ENCODE measurements at regions not wholly inside any gene's neighbourhood (a gene's known extent, or its start where the extent isn't known, plus 50 kb on each side); places are given as distances from the start of the nearest gene placed in this dataset.

DNA sequence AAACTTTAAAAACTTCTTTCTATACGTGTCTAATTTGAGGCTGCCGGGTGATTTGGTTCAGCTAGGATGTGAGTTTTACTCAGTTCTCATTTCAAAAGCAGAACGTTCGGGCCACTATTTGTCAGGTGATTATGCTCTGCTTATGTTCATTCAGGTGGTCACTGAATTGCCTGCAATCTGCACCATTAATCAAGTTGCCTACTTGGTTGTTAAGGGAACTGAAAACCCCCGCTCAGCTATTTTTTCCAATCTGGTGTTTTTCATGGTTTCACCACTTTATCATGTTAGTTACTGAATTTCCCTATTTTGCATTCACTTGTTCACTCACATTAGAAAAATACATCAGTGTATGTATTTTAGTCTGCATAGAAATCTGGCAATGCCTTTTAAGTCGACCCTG is 523.0 kb downstream of the CSNK1G3 start:
- TF ChIP-seq, protein P1, sequence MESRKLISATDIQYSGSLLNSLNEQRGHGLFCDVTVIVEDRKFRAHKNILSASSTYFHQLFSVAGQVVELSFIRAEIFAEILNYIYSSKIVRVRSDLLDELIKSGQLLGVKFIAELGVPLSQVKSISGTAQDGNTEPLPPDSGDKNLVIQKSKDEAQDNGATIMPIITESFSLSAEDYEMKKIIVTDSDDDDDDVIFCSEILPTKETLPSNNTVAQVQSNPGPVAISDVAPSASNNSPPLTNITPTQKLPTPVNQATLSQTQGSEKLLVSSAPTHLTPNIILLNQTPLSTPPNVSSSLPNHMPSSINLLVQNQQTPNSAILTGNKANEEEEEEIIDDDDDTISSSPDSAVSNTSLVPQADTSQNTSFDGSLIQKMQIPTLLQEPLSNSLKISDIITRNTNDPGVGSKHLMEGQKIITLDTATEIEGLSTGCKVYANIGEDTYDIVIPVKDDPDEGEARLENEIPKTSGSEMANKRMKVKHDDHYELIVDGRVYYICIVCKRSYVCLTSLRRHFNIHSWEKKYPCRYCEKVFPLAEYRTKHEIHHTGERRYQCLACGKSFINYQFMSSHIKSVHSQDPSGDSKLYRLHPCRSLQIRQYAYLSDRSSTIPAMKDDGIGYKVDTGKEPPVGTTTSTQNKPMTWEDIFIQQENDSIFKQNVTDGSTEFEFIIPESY (IDR thresholded peaks at IDR 0.05), result no peak
- TF ChIP-seq NR2F2 (IDR thresholded peaks at IDR 0.05) (no peak), EGR1 (IDR thresholded peaks at IDR 0.05; ENCODE audit: low read depth in 2 of 2) (no peak), TAF1 (conservative IDR thresholded peaks at IDR 0.05) (no peak), JUND (IDR thresholded peaks at IDR 0.05) (no peak)
- WGBS, result 80% methylated on average over 6 of the region's 6 CpGs
- no peak for DNase-seq (ENCODE audit: low spot score)
- Histone ChIP-seq H3K9ac (ENCODE audit: low read depth in 1 of 2, low read length in 2 of 2) (no peak overlapping the region), H3K9me3 (ENCODE audit: control insufficient read depth in 4 of 4, low read length in 3 of 4) (no peaks in the 10 kb centered on the region), H3K27me3 (ENCODE audit: control insufficient read depth in 4 of 4, insufficient read depth in 4 of 4, low read length in 3 of 4) (no peaks in the 10 kb centered on the region), H3K36me3 (ENCODE audit: control insufficient read depth in 4 of 4, insufficient read depth in 3 of 4, low read depth in 1 of 4, low read length in 3 of 4) (no peaks in the 10 kb centered on the region), H3K27ac (ENCODE audit: low read depth in 1 of 2, low read length in 2 of 2) (no peak overlapping the region), H3K4me3 (ENCODE audit: low read depth in 1 of 3, low read length in 3 of 3) (no peak overlapping the region), H3K4me1 (ENCODE audit: control insufficient read depth in 4 of 4, insufficient read depth in 4 of 4, low read length in 3 of 4) (no peaks in the 10 kb centered on the region)

DNA sequence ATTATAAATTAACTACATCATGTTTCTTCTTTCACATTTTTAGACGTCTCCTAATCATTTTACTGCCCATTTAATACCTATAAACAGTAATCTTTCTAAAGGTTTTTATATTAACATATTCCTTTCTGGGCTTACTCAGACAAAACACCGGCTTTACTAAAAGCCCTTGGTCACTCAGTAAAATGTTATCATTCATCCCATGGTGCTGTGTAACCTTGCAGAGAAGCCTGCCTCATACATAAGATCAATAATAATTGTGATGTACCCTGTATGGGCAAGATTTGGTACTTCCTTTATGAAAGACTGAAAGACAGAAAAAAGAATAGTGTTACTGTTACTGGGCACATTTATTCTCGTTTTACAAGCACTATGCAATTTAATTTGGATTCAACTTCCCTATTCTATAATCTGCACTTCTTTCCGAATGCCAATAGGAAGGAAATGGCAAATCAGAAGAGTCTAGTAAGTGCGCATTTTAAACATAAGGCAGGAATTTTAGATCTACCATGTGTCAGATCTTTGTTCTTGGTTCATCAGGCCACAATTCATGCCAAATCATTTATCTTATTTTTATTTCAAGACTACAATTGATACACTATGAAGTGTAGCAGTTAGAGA is 522.2 kb downstream of the CSNK1G3 start:
- H3K27me3 ChIP-seq (ENCODE audit: control insufficient read depth in 4 of 4, insufficient read depth in 4 of 4, low read length in 3 of 4), result no peaks in the 10 kb centered on the region
- H3K27ac ChIP-seq (ENCODE audit: low read depth in 1 of 2, low read length in 2 of 2), result no peak overlapping the region
- no peaks in the 10 kb centered on the region for H3K4me1 ChIP-seq (ENCODE audit: control insufficient read depth in 4 of 4, insufficient read depth in 4 of 4, low read length in 3 of 4)
- no peak overlapping the region for H3K9ac ChIP-seq (ENCODE audit: low read depth in 1 of 2, low read length in 2 of 2)
- 58% methylated on average over 5 of the region's 5 CpGs for WGBS
- TF ChIP-seq, protein P2, sequence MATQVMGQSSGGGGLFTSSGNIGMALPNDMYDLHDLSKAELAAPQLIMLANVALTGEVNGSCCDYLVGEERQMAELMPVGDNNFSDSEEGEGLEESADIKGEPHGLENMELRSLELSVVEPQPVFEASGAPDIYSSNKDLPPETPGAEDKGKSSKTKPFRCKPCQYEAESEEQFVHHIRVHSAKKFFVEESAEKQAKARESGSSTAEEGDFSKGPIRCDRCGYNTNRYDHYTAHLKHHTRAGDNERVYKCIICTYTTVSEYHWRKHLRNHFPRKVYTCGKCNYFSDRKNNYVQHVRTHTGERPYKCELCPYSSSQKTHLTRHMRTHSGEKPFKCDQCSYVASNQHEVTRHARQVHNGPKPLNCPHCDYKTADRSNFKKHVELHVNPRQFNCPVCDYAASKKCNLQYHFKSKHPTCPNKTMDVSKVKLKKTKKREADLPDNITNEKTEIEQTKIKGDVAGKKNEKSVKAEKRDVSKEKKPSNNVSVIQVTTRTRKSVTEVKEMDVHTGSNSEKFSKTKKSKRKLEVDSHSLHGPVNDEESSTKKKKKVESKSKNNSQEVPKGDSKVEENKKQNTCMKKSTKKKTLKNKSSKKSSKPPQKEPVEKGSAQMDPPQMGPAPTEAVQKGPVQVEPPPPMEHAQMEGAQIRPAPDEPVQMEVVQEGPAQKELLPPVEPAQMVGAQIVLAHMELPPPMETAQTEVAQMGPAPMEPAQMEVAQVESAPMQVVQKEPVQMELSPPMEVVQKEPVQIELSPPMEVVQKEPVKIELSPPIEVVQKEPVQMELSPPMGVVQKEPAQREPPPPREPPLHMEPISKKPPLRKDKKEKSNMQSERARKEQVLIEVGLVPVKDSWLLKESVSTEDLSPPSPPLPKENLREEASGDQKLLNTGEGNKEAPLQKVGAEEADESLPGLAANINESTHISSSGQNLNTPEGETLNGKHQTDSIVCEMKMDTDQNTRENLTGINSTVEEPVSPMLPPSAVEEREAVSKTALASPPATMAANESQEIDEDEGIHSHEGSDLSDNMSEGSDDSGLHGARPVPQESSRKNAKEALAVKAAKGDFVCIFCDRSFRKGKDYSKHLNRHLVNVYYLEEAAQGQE (IDR thresholded peaks at IDR 0.05), result no peak
- DNase-seq (ENCODE audit: low spot score), result no peak
- no peak overlapping the region for H3K4me3 ChIP-seq (ENCODE audit: low read depth in 1 of 3, low read length in 3 of 3)
- no peaks in the 10 kb centered on the region for H3K36me3 ChIP-seq (ENCODE audit: control insufficient read depth in 4 of 4, insufficient read depth in 3 of 4, low read depth in 1 of 4, low read length in 3 of 4)
- no peaks in the 10 kb centered on the region for H3K9me3 ChIP-seq (ENCODE audit: control insufficient read depth in 4 of 4, low read length in 3 of 4)

DNA sequence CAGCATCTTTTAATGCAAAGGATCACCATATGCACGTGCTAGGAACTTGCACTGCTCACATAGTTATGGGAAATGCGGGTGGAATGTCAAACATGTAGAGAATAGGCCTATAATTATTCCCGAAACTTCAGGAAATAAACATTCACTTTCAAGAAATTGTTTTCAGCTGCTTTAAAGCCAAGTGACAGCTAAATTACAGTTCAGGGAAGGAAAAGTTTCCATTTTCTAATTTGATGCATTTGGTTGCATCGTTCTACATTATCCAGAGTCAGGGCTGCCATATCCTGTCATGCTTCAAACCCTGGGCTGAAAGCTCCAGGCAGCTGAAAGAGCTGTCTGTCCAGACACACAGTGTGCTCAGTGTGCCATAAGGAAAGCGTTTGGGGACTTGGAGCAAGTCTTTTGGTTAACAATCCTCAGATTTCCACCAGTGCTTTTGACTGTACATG is 518.1 kb downstream of the CSNK1G3 start:
- no peak overlapping the region for H3K9ac ChIP-seq (ENCODE audit: low read depth in 1 of 2, low read length in 2 of 2)
- no peak overlapping the region for H3K4me3 ChIP-seq (ENCODE audit: low read depth in 1 of 3, low read length in 3 of 3)
- DNase-seq (ENCODE audit: low spot score), result no peak
- H3K27me3 ChIP-seq (ENCODE audit: control insufficient read depth in 4 of 4, insufficient read depth in 4 of 4, low read length in 3 of 4), result peaks cover 0 to 3% (median 0%) of the 10 kb centered on the region in 4 donors
- no peak overlapping the region for H3K27ac ChIP-seq (ENCODE audit: low read depth in 1 of 2, low read length in 2 of 2)
- 75% methylated on average over 5 of the region's 5 CpGs for WGBS
- no peaks in the 10 kb centered on the region for H3K9me3 ChIP-seq (ENCODE audit: control insufficient read depth in 4 of 4, low read length in 3 of 4)
- no peaks in the 10 kb centered on the region for H3K36me3 ChIP-seq (ENCODE audit: control insufficient read depth in 4 of 4, insufficient read depth in 3 of 4, low read depth in 1 of 4, low read length in 3 of 4)
- TF ChIP-seq, protein P3, sequence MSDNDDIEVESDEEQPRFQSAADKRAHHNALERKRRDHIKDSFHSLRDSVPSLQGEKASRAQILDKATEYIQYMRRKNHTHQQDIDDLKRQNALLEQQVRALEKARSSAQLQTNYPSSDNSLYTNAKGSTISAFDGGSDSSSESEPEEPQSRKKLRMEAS (IDR thresholded peaks at IDR 0.05), result no peak
- TF ChIP-seq, protein P4, sequence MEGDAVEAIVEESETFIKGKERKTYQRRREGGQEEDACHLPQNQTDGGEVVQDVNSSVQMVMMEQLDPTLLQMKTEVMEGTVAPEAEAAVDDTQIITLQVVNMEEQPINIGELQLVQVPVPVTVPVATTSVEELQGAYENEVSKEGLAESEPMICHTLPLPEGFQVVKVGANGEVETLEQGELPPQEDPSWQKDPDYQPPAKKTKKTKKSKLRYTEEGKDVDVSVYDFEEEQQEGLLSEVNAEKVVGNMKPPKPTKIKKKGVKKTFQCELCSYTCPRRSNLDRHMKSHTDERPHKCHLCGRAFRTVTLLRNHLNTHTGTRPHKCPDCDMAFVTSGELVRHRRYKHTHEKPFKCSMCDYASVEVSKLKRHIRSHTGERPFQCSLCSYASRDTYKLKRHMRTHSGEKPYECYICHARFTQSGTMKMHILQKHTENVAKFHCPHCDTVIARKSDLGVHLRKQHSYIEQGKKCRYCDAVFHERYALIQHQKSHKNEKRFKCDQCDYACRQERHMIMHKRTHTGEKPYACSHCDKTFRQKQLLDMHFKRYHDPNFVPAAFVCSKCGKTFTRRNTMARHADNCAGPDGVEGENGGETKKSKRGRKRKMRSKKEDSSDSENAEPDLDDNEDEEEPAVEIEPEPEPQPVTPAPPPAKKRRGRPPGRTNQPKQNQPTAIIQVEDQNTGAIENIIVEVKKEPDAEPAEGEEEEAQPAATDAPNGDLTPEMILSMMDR (IDR thresholded peaks at IDR 0.05; ENCODE audit: low read depth, low read length, missing input control), result no peak
- no peak for TF ChIP-seq SP1 (IDR thresholded peaks at IDR 0.05)
- no peak for TF ChIP-seq FOXA2 (IDR thresholded peaks at IDR 0.05)
- no peak for TF ChIP-seq EGR1 (IDR thresholded peaks at IDR 0.05; ENCODE audit: low read depth in 2 of 2)
- TF ChIP-seq YY1 (IDR thresholded peaks at IDR 0.05), result no peak
- no peak for TF ChIP-seq HNF4A (conservative IDR thresholded peaks at IDR 0.05)
- no peak for TF ChIP-seq HNF4G (IDR thresholded peaks at IDR 0.05)
- no peak for TF ChIP-seq RAD21 (IDR thresholded peaks at IDR 0.05)
- H3K4me1 ChIP-seq (ENCODE audit: control insufficient read depth in 4 of 4, insufficient read depth in 4 of 4, low read length in 3 of 4), result no peaks in the 10 kb centered on the region
